SK-N-MC (cell line): ENCODE measurements at regions not wholly inside any gene's neighbourhood (a gene's known extent, or its start where the extent isn't known, plus 50 kb on each side); places are given as distances from the start of the nearest gene placed in this dataset.

ENCODE experiments used
- EZH2 ChIP-seq: fragments of 200-600 bp; sonication (generic); IDR thresholded peaks from one replicate; pipeline ENCODE4 v1.6.1; 2017; ENCODE audit warnings: antibody characterized with exemption
- POLR2AphosphoS5 ChIP-seq: IDR thresholded peaks from 2 replicates; pipeline ENCODE4 v1.6.1; 2012; ENCODE audit warnings: mild to moderate bottlenecking, low read depth, low read length, borderline replicate concordance

DNA sequence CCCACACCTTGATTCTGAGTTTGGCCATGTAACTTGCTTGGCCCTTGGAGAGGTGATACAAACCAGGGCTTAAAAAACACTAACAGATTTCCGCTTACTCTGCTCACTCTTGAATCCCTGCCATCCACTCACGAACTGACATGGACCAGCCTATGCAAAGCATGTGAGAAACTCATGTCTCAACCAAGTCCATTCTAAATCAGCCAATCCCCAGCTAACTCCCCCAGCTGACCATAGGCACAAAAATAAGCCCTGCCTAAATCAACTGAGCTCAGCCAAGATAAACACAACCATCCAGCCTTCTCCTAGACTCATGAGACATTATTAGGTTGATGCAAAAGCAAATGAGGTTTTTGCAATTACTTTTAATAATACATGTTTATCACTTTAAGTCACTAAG, 353.9 kb upstream of the TBX3 start:
- TF ChIP-seq EZH2 (no peak), POLR2AphosphoS5 (no peak)
